ENCODE measurements at regions not wholly inside any gene's neighbourhood (a gene's known extent, or its start where the extent isn't known, plus 50 kb on each side); places are given as distances from the start of the nearest gene placed in this dataset.

- POLR2A ChIA-PET, result no interaction called here
- no peak for DNase-seq (ENCODE audit: low read depth, low spot score)
- no TSS peak for BruUV-seq (replicated peaks)
- Histone ChIP-seq H3K27me3 (replicated peaks in 1 of 2; ENCODE audit: control insufficient read depth in 2 of 2, insufficient read depth in 2 of 2, low read length in 1 of 2) (no peaks in the 10 kb centered on the region), H3K4me1 (ENCODE audit: control insufficient read depth, insufficient read depth, low read length) (no peaks in the 10 kb centered on the region), H3K4me3 (no peak overlapping the region), H3K4me2 (ENCODE audit: control insufficient read depth, insufficient read depth) (no peak overlapping the region), H4K20me1 (ENCODE audit: control insufficient read depth, insufficient read depth) (no peaks in the 10 kb centered on the region), H3K36me3 (ENCODE audit: control insufficient read depth in 2 of 2, insufficient read depth in 2 of 2, low read length in 1 of 2) (no peaks in the 10 kb centered on the region), H2AFZ (ENCODE audit: control insufficient read depth, low read depth, low read length) (no peak overlapping the region), H3K27ac (ENCODE audit: control insufficient read depth, insufficient read depth) (no peak overlapping the region), H3K9ac (ENCODE audit: control insufficient read depth, insufficient read depth, low read length) (no peak overlapping the region), H3K79me2 (ENCODE audit: control insufficient read depth, insufficient read depth, low read length) (no peaks in the 10 kb centered on the region), H3K9me3 (replicated peaks; ENCODE audit: control insufficient read depth, insufficient read depth, low read length) (no peaks in the 10 kb centered on the region; the same call in 2 of the 3 replicates)
- SMC1A ChIA-PET (ENCODE audit: uncharacterized antibody, unreplicated experiment), result interaction anchor here (0.6 to 0.8 kb wide), 2 partner anchors 27 to 587 kb away, joined by 3 read pairs; no protein-coding TSS in a partner anchor
- intact Hi-C loops (cut with micrococcal nuclease; ENCODE audit: unreplicated experiment) (no loop called here), in situ Hi-C loops (cut with MboI) (no loop called here)
- RAD21 ChIA-PET (ENCODE audit: unreplicated experiment), result no interaction called here
- CTCF ChIA-PET, result no interaction called here
- ATAC-seq, result no peak
- no peak for FAIRE-seq
- TF ChIP-seq IRF4 (IDR thresholded peaks at IDR 0.05; ENCODE audit: low read depth, low read length), result no peak
- no peak for TF ChIP-seq SMARCA5 (IDR thresholded peaks at IDR 0.05)
- no peak for TF ChIP-seq IKZF2 (IDR thresholded peaks at IDR 0.05)
- no peak for TF ChIP-seq ZNF207 (IDR thresholded peaks at IDR 0.05; ENCODE audit: borderline replicate concordance)
- no peak for TF ChIP-seq FOXK2 (IDR thresholded peaks at IDR 0.05)
- TF ChIP-seq SKIL (IDR thresholded peaks at IDR 0.05; ENCODE audit: low read depth, poor library complexity, severe bottlenecking), result no peak
- no peak for TF ChIP-seq POLR2AphosphoS5 (IDR thresholded peaks at IDR 0.05; ENCODE audit: low read length)
- TF ChIP-seq GATAD2B (conservative IDR thresholded peaks at IDR 0.05; ENCODE audit: low read depth), result no peak
- no peak for TF ChIP-seq RELB (IDR thresholded peaks at IDR 0.05; ENCODE audit: low read depth)
- no peak for TF ChIP-seq NBN (IDR thresholded peaks at IDR 0.05)
- no peak for TF ChIP-seq CUX1 (IDR thresholded peaks at IDR 0.05; ENCODE audit: insufficient replicate concordance, low read depth, low read length)
- TF ChIP-seq RCOR1 (conservative IDR thresholded peaks at IDR 0.05; ENCODE audit: low read depth, low read length), result no peak
- TF ChIP-seq HDAC6 (IDR thresholded peaks at IDR 0.05; ENCODE audit: unreplicated experiment), result no peak
- no peak for TF ChIP-seq ZNF24 (IDR thresholded peaks at IDR 0.05)
- no peak for TF ChIP-seq E4F1 (IDR thresholded peaks at IDR 0.05; ENCODE audit: borderline replicate concordance, partially characterized antibody)
Observed at GRCh38 chr20:10749084-10749483, 75.3 kb upstream of the JAG1 start.

Measured in GM12878 (cell line).